Muscle layer of duodenum (tissue), 2 donors: ENCODE measurements at regions not wholly inside any gene's neighbourhood (a gene's known extent, or its start where the extent isn't known, plus 50 kb on each side); places are given as distances from the start of the nearest gene placed in this dataset.

ENCODE experiments used
- H3K27ac ChIP-seq: one replicate; pipeline ENCODE4 v1.7.0; 2013; ENCODE audit warnings: mild to moderate bottlenecking, low read length
- H3K27me3 ChIP-seq: one replicate; pipeline ENCODE4 v1.7.0; 2013; ENCODE audit warnings: low read depth, mild to moderate bottlenecking, control low read depth, low read length
- H3K36me3 ChIP-seq, 2 donors: one replicate each; pipeline ENCODE4 v1.7.0; 2013; ENCODE audit warnings: low read length in 2 of 2, control low read depth in 1 of 2, mild to moderate bottlenecking in 1 of 2; ENCODE audit not compliant: insufficient read depth in 2 of 2, control insufficient read depth in 1 of 2
- H3K4me1 ChIP-seq, 2 donors: one replicate each; pipeline ENCODE4 v1.7.0; 2013; ENCODE audit warnings: low read length in 2 of 2, mild to moderate bottlenecking in 2 of 2, control low read depth in 1 of 2, moderate library complexity in 1 of 2; ENCODE audit not compliant: insufficient read depth in 2 of 2, control insufficient read depth in 1 of 2
- H3K4me3 ChIP-seq, 2 donors: one replicate each; pipeline ENCODE4 v1.7.0; 2013; ENCODE audit warnings: low read length in 2 of 2, low read depth in 1 of 2, mild to moderate bottlenecking in 1 of 2
- H3K9me3 ChIP-seq, 2 donors: one replicate each; pipeline ENCODE4 v1.7.0; 2013; ENCODE audit warnings: low read length in 2 of 2, control low read depth in 1 of 2, mild to moderate bottlenecking in 1 of 2; ENCODE audit not compliant: control insufficient read depth in 1 of 2
- donor health status: healthy.

GRCh38 chr5:125837866-125838265, 585.3 kb upstream of the GRAMD2B start:
- no peaks in the 10 kb centered on the region for H3K27me3 ChIP-seq
- H3K9me3 ChIP-seq, result peaks cover 0 to 4% of the 10 kb centered on the region in 2 donors
- H3K27ac ChIP-seq, result no peak overlapping the region
- H3K4me1 ChIP-seq, result peaks cover 8 to 9% of the 10 kb centered on the region in 2 donors
- H3K36me3 ChIP-seq, result no peaks in the 10 kb centered on the region
- no peak overlapping the region for H3K4me3 ChIP-seq

GRCh38 chr5:125847561-125847960, 575.6 kb upstream of the GRAMD2B start:
- H3K36me3 ChIP-seq, result no peaks in the 10 kb centered on the region
- no peaks in the 10 kb centered on the region for H3K27me3 ChIP-seq
- peaks cover 0 to 2% of the 10 kb centered on the region in 2 donors for H3K9me3 ChIP-seq
- no peaks in the 10 kb centered on the region for H3K4me1 ChIP-seq
- no peak overlapping the region for H3K27ac ChIP-seq
- no peak overlapping the region for H3K4me3 ChIP-seq

- Histone ChIP-seq H3K27ac (no peak overlapping the region), H3K4me1 (no peaks in the 10 kb centered on the region), H3K36me3 (no peaks in the 10 kb centered on the region), H3K4me3 (no peak overlapping the region), H3K9me3 (no peaks in the 10 kb centered on the region), H3K27me3 (no peaks in the 10 kb centered on the region)
These were observed 574.5 kb upstream of the GRAMD2B start for GRCh38 chr5:125848751-125849150.

GRCh38 chr5:125856949-125857348, 566.3 kb upstream of the GRAMD2B start:
- Histone ChIP-seq H3K27ac (no peak overlapping the region), H3K4me1 (no peaks in the 10 kb centered on the region), H3K36me3 (no peaks in the 10 kb centered on the region), H3K4me3 (no peak overlapping the region), H3K27me3 (no peaks in the 10 kb centered on the region), H3K9me3 (peaks cover 2 to 3% of the 10 kb centered on the region in 2 donors)

GRCh38 chr5:125863579-125863978, 559.6 kb upstream of the GRAMD2B start:
- Histone ChIP-seq H3K9me3 (no peaks in the 10 kb centered on the region), H3K27me3 (no peaks in the 10 kb centered on the region), H3K27ac (no peak overlapping the region), H3K4me1 (no peaks in the 10 kb centered on the region), H3K4me3 (no peak overlapping the region), H3K36me3 (no peaks in the 10 kb centered on the region)

GRCh38 chr5:125865166-125865815, 557.9 kb upstream of the GRAMD2B start:
- H3K27ac ChIP-seq, result no peak overlapping the region
- no peak overlapping the region for H3K4me3 ChIP-seq
- no peaks in the 10 kb centered on the region for H3K9me3 ChIP-seq
- H3K36me3 ChIP-seq, result no peaks in the 10 kb centered on the region
- H3K27me3 ChIP-seq, result no peaks in the 10 kb centered on the region
- H3K4me1 ChIP-seq, result no peaks in the 10 kb centered on the region

- Histone ChIP-seq H3K27me3 (no peaks in the 10 kb centered on the region), H3K4me1 (no peaks in the 10 kb centered on the region), H3K4me3 (no peak overlapping the region), H3K36me3 (no peaks in the 10 kb centered on the region), H3K9me3 (no peaks in the 10 kb centered on the region), H3K27ac (no peak overlapping the region)
These were observed 555.2 kb upstream of the GRAMD2B start for GRCh38 chr5:125868036-125868435.

- Histone ChIP-seq H3K27ac (no peak overlapping the region), H3K4me1 (no peaks in the 10 kb centered on the region), H3K27me3 (no peaks in the 10 kb centered on the region)
These were observed 553.0 kb upstream of the GRAMD2B start for GRCh38 chr5:125870256-125870655.

GRCh38 chr5:125874057-125874456, 549.2 kb upstream of the GRAMD2B start:
- no peak overlapping the region for H3K27ac ChIP-seq

More at GRCh38 chr5:125870256-125870655, 553.0 kb upstream of the GRAMD2B start:
- Histone ChIP-seq H3K9me3 (no peaks in the 10 kb centered on the region), H3K36me3 (no peaks in the 10 kb centered on the region), H3K4me3 (no peak overlapping the region)

GRCh38 chr5:125874717-125875116, 548.5 kb upstream of the GRAMD2B start:
- Histone ChIP-seq H3K27me3 (no peaks in the 10 kb centered on the region), H3K9me3 (no peaks in the 10 kb centered on the region), H3K4me1 (no peaks in the 10 kb centered on the region), H3K27ac (no peak overlapping the region), H3K36me3 (no peaks in the 10 kb centered on the region), H3K4me3 (no peak overlapping the region)

More at GRCh38 chr5:125874057-125874456, 549.2 kb upstream of the GRAMD2B start:
- Histone ChIP-seq H3K9me3 (no peaks in the 10 kb centered on the region), H3K36me3 (no peaks in the 10 kb centered on the region), H3K4me1 (no peaks in the 10 kb centered on the region), H3K27me3 (no peaks in the 10 kb centered on the region), H3K4me3 (no peak overlapping the region)

GRCh38 chr5:125877248-125877647, 546.0 kb upstream of the GRAMD2B start:
- Histone ChIP-seq H3K9me3 (no peaks in the 10 kb centered on the region), H3K4me1 (no peaks in the 10 kb centered on the region), H3K36me3 (no peaks in the 10 kb centered on the region), H3K4me3 (no peak overlapping the region), H3K27ac (no peak overlapping the region), H3K27me3 (no peaks in the 10 kb centered on the region)

GRCh38 chr5:125882061-125882460, 541.1 kb upstream of the GRAMD2B start:
- H3K27me3 ChIP-seq, result no peaks in the 10 kb centered on the region
- no peaks in the 10 kb centered on the region for H3K36me3 ChIP-seq

More at GRCh38 chr5:125882061-125882460, 541.1 kb upstream of the GRAMD2B start:
- no peak overlapping the region for H3K4me3 ChIP-seq
- no peak overlapping the region for H3K27ac ChIP-seq
- no peaks in the 10 kb centered on the region for H3K9me3 ChIP-seq
- no peaks in the 10 kb centered on the region for H3K4me1 ChIP-seq
